Testis (tissue), 2 donors: ENCODE measurements at regions not wholly inside any gene's neighbourhood (a gene's known extent, or its start where the extent isn't known, plus 50 kb on each side); places are given as distances from the start of the nearest gene placed in this dataset.

Experiments
- CTCF ChIP-seq, 3 experiments: fragments of 450-650 bp in 2 of 3; fragments of 200-600 bp in 1 of 3; sonication (generic) in 1 of 3; IDR thresholded peaks; one replicate each; pipeline ENCODE4 v1.5.1; 2016 to 2019; ENCODE audit warnings: antibody characterized with exemption in 3 of 3, mild to moderate bottlenecking in 2 of 3, moderate library complexity in 1 of 3
- POLR2A ChIP-seq: fragments of 450-650 bp; IDR thresholded peaks from one replicate; pipeline ENCODE4 v1.6.1; 2017; ENCODE audit warnings: antibody characterized with exemption, mild to moderate bottlenecking, moderate library complexity

- no peak for TF ChIP-seq POLR2A
- TF ChIP-seq CTCF (IDR thresholded peaks at IDR 0.05), result no peak
Observed at GRCh38 chr12:116665666-116666304, 72.1 kb downstream of the SPRING1 start.
